GM23338 (cell line): ENCODE measurements at regions not wholly inside any gene's neighbourhood (a gene's known extent, or its start where the extent isn't known, plus 50 kb on each side); places are given as distances from the start of the nearest gene placed in this dataset.

Source experiments
- CREB1 ChIP-seq: fragments of 250-450 bp; sonication (Bioruptor Pico); IDR thresholded peaks from 2 replicates; pipeline ENCODE4 v1.5.0; 2020; ENCODE audit warnings: low read depth, mild to moderate bottlenecking, moderate library complexity
- CTCF ChIP-seq, 2 experiments: fragments of 200-600 bp in 1 of 2; sonication (generic) in 1 of 2; conservative IDR thresholded peaks; 2 replicates each; pipeline versions ENCODE4 v1.5.1 to v1.6.1; 2016 to 2017; ENCODE audit warnings: antibody characterized with exemption in 2 of 2, low read depth in 2 of 2, mild to moderate bottlenecking in 2 of 2, moderate library complexity in 1 of 2
- EZH2 ChIP-seq: fragments of 200-600 bp; sonication (generic); IDR thresholded peaks from one replicate; pipeline ENCODE4 v1.8.0; 2017; ENCODE audit warnings: antibody characterized with exemption, mild to moderate bottlenecking, low read depth; ENCODE audit not compliant: unreplicated experiment
- EZH2phosphoT487 ChIP-seq: fragments of 200-600 bp; sonication (generic); IDR thresholded peaks from one replicate; pipeline ENCODE4 v1.8.1; 2018; ENCODE audit warnings: antibody characterized with exemption; ENCODE audit not compliant: unreplicated experiment
- JUNB ChIP-seq: IDR thresholded peaks from one replicate; pipeline ENCODE4 v1.6.1; 2016; ENCODE audit warnings: antibody characterized with exemption; ENCODE audit not compliant: unreplicated experiment
- NANOG ChIP-seq: IDR thresholded peaks from 2 replicates; pipeline ENCODE4 v1.6.1; 2016; ENCODE audit warnings: antibody characterized with exemption, borderline replicate concordance
- POLR2AphosphoS5 ChIP-seq: IDR thresholded peaks from 2 replicates; pipeline ENCODE4 v1.6.1; 2016; ENCODE audit warnings: antibody characterized with exemption, low read depth
- STAT1 ChIP-seq: IDR thresholded peaks from one replicate; pipeline ENCODE4 v1.6.1; 2016; ENCODE audit warnings: antibody characterized with exemption; ENCODE audit not compliant: unreplicated experiment
- ZNF462 ChIP-seq: fragments of 250-450 bp; sonication (Bioruptor Pico); IDR thresholded peaks from 2 replicates; pipeline ENCODE4 v1.5.0; 2020; ENCODE audit warnings: mild to moderate bottlenecking, moderate library complexity

- no peak for TF ChIP-seq CTCF (conservative IDR thresholded peaks at IDR 0.05; ENCODE audit: low read depth in 2 of 2)
- no peak for TF ChIP-seq POLR2AphosphoS5
- TF ChIP-seq EZH2: no peak
- TF ChIP-seq EZH2phosphoT487: no peak
- TF ChIP-seq JUNB: no peak
- no peak for TF ChIP-seq CREB1 (CRISPR knock-in tag)
- TF ChIP-seq ZNF462 (CRISPR knock-in tag): no peak
- no peak for TF ChIP-seq NANOG
- no peak for TF ChIP-seq STAT1
These were observed 99.1 kb upstream of the MC2R start for GRCh38 chr18:14014456-14014855.
